GM12891 (cell line): ENCODE measurements at regions not wholly inside any gene's neighbourhood (a gene's known extent, or its start where the extent isn't known, plus 50 kb on each side); places are given as distances from the start of the nearest gene placed in this dataset.

ENCODE experiments used
- POLR2A ChIP-seq: IDR thresholded peaks from 2 replicates; pipeline ENCODE4 v1.6.1; 2011; ENCODE audit warnings: low read depth, low read length, control low read depth
- POLR2AphosphoS5 ChIP-seq: IDR thresholded peaks from 2 replicates; pipeline ENCODE4 v1.6.1; 2011; ENCODE audit warnings: low read depth, low read length, control low read depth
- POU2F2 ChIP-seq: IDR thresholded peaks from 2 replicates; pipeline ENCODE4 v1.6.1; 2011; ENCODE audit warnings: low read depth, mild to moderate bottlenecking, control low read depth, low read length, moderate library complexity
- TAF1 ChIP-seq: IDR thresholded peaks from 2 replicates; pipeline ENCODE4 v1.6.1; 2011; ENCODE audit warnings: low read depth, low read length, control low read depth

GRCh38 chr13:52931539-52932431 lies 83.3 kb upstream of the PCDH8 start:
- TF ChIP-seq POLR2AphosphoS5: no peak
- no peak for TF ChIP-seq POLR2A
- no peak for TF ChIP-seq TAF1
- no peak for TF ChIP-seq POU2F2
